ENCODE measurements at regions not wholly inside any gene's neighbourhood (a gene's known extent, or its start where the extent isn't known, plus 50 kb on each side); places are given as distances from the start of the nearest gene placed in this dataset.
"Not testable (repeated sequence)": the region's sequence is repeated elsewhere in the genome, so short reads cannot be mapped to it uniquely, and the experiment has no call there.

GRCh38 chr4:112838015-112838414, 201.1 kb downstream of the LARP7 start:
- TF ChIP-seq CTCF, POLR2A (IDR thresholded peaks at IDR 0.05): not testable (repeated sequence)

Measured in adrenal gland (tissue), 5 donors.